Activated naive CD8-positive, alpha-beta T cell treated with anti-CD3 and anti-CD28 coated beads for 36 hours (primary cell): ENCODE measurements at regions not wholly inside any gene's neighbourhood (a gene's known extent, or its start where the extent isn't known, plus 50 kb on each side); places are given as distances from the start of the nearest gene placed in this dataset.
A peak's percentile ranks its signal among the peaks of the same experiment; 100 is the strongest.
"Not testable (repeated sequence)": the region's sequence is repeated elsewhere in the genome, so short reads cannot be mapped to it uniquely, and the experiment has no call there.

Experiments
- DNase-seq: peaks from one replicate; pipeline ENCODE4 v3.0.0; 2021
- H3K27ac Mint-ChIP-seq: one replicate; pipeline ENCODE4 v1.8.0; 2022; ENCODE audit warnings: mild to moderate bottlenecking, moderate library complexity, mixed read lengths
- H3K27me3 Mint-ChIP-seq: one replicate; pipeline ENCODE4 v1.8.0; 2022; ENCODE audit warnings: mild to moderate bottlenecking, mixed read lengths
- H3K36me3 Mint-ChIP-seq: one replicate; pipeline ENCODE4 v1.8.0; 2021; ENCODE audit warnings: mild to moderate bottlenecking, mixed read lengths
- H3K4me1 Mint-ChIP-seq: one replicate; pipeline ENCODE4 v1.8.0; 2021; ENCODE audit warnings: mixed read lengths
- H3K4me3 Mint-ChIP-seq: one replicate; pipeline ENCODE4 v1.8.0; 2022; ENCODE audit warnings: mild to moderate bottlenecking, moderate library complexity, mixed read lengths
- H3K9me3 Mint-ChIP-seq: one replicate; pipeline ENCODE4 v1.8.0; 2022; ENCODE audit warnings: mixed read lengths

GRCh38 chr14:37985826-37986470 lies 221.8 kb upstream of the SSTR1 start:
- no peaks in the 10 kb centered on the region for H3K27me3 Mint-ChIP-seq
- H3K36me3 Mint-ChIP-seq: peaks cover 3% of the 10 kb centered on the region
- H3K27ac Mint-ChIP-seq: no peak overlapping the region
- peaks cover 3% of the 10 kb centered on the region for H3K9me3 Mint-ChIP-seq
- H3K4me1 Mint-ChIP-seq: peaks cover 3% of the 10 kb centered on the region
- peak; percentile 1 for DNase-seq
- H3K4me3 Mint-ChIP-seq: no peak overlapping the region

GRCh38 chr14:37988472-37988871 lies 219.2 kb upstream of the SSTR1 start:
- H3K27me3 Mint-ChIP-seq: no peaks in the 10 kb centered on the region
- H3K36me3 Mint-ChIP-seq: no peaks in the 10 kb centered on the region
- H3K4me3 Mint-ChIP-seq: no peak overlapping the region
- peaks cover 3% of the 10 kb centered on the region for H3K4me1 Mint-ChIP-seq
- DNase-seq: no peak
- no peaks in the 10 kb centered on the region for H3K9me3 Mint-ChIP-seq
- no peak overlapping the region for H3K27ac Mint-ChIP-seq

- Mint-ChIP-seq H3K4me3 (no peak overlapping the region), H3K4me1 (peaks cover 2% of the 10 kb centered on the region), H3K9me3 (no peaks in the 10 kb centered on the region), H3K36me3 (no peaks in the 10 kb centered on the region), H3K27ac (no peak overlapping the region), H3K27me3 (no peaks in the 10 kb centered on the region)
- DNase-seq: no peak
Measured at GRCh38 chr14:37991027-37991426, 216.7 kb upstream of the SSTR1 start.

- Mint-ChIP-seq H3K36me3 (no peaks in the 10 kb centered on the region), H3K27me3 (no peaks in the 10 kb centered on the region), H3K27ac (no peak overlapping the region), H3K9me3 (no peaks in the 10 kb centered on the region), H3K4me1 (no peaks in the 10 kb centered on the region), H3K4me3 (no peak overlapping the region)
- DNase-seq: no peak
Measured at GRCh38 chr14:37992499-37992898, 215.2 kb upstream of the SSTR1 start.

- H3K4me3 Mint-ChIP-seq: no peak overlapping the region
- no peaks in the 10 kb centered on the region for H3K9me3 Mint-ChIP-seq
- no peaks in the 10 kb centered on the region for H3K27me3 Mint-ChIP-seq
- H3K36me3 Mint-ChIP-seq: no peaks in the 10 kb centered on the region
- no peaks in the 10 kb centered on the region for H3K4me1 Mint-ChIP-seq
- H3K27ac Mint-ChIP-seq: no peak overlapping the region
- DNase-seq: no peak
Measured at GRCh38 chr14:37994846-37995372, 212.8 kb upstream of the SSTR1 start.

- Mint-ChIP-seq H3K4me3 (no peak overlapping the region), H3K27ac (no peak overlapping the region), H3K27me3 (no peaks in the 10 kb centered on the region), H3K36me3 (no peaks in the 10 kb centered on the region), H3K4me1 (no peaks in the 10 kb centered on the region), H3K9me3 (no peaks in the 10 kb centered on the region)
- no peak for DNase-seq
Measured at GRCh38 chr14:37997017-37997416, 210.7 kb upstream of the SSTR1 start.

- Mint-ChIP-seq H3K4me3 (no peak overlapping the region), H3K9me3 (no peaks in the 10 kb centered on the region), H3K27ac (no peak overlapping the region), H3K36me3 (no peaks in the 10 kb centered on the region), H3K27me3 (no peaks in the 10 kb centered on the region), H3K4me1 (peaks cover 4% of the 10 kb centered on the region)
- DNase-seq: no peak
Measured at GRCh38 chr14:38000340-38000739, 207.4 kb upstream of the SSTR1 start.

GRCh38 chr14:38001501-38001900 lies 206.2 kb upstream of the SSTR1 start:
- H3K27ac Mint-ChIP-seq: no peak overlapping the region
- no peaks in the 10 kb centered on the region for H3K27me3 Mint-ChIP-seq
- DNase-seq: no peak
- no peak overlapping the region for H3K4me3 Mint-ChIP-seq
- H3K9me3 Mint-ChIP-seq: no peaks in the 10 kb centered on the region
- peaks cover 4% of the 10 kb centered on the region for H3K4me1 Mint-ChIP-seq
- no peaks in the 10 kb centered on the region for H3K36me3 Mint-ChIP-seq

- no peak overlapping the region for H3K4me3 Mint-ChIP-seq
- DNase-seq: no peak
- H3K9me3 Mint-ChIP-seq: no peaks in the 10 kb centered on the region
- H3K27ac Mint-ChIP-seq: no peak overlapping the region
- H3K27me3 Mint-ChIP-seq: no peaks in the 10 kb centered on the region
- H3K4me1 Mint-ChIP-seq: peaks cover 4% of the 10 kb centered on the region
- H3K36me3 Mint-ChIP-seq: no peaks in the 10 kb centered on the region
Measured at GRCh38 chr14:38003746-38004609, 203.7 kb upstream of the SSTR1 start.

GRCh38 chr14:38004610-38004879 lies 203.2 kb upstream of the SSTR1 start:
- Mint-ChIP-seq H3K9me3 (no peaks in the 10 kb centered on the region), H3K36me3 (no peaks in the 10 kb centered on the region), H3K27me3 (no peaks in the 10 kb centered on the region), H3K27ac (no peak overlapping the region), H3K4me1 (peaks cover 4% of the 10 kb centered on the region), H3K4me3 (no peak overlapping the region)
- no peak for DNase-seq

- H3K27ac Mint-ChIP-seq, H3K4me3 Mint-ChIP-seq, H3K27me3 Mint-ChIP-seq, H3K36me3 Mint-ChIP-seq, DNase-seq, H3K4me1 Mint-ChIP-seq: not testable (repeated sequence)
- H3K9me3 Mint-ChIP-seq: peaks cover 20% of the 10 kb centered on the region
Measured at GRCh38 chr14:38011156-38011555, 196.5 kb upstream of the SSTR1 start.

GRCh38 chr14:38012056-38012455 lies 195.6 kb upstream of the SSTR1 start:
- no peaks in the 10 kb centered on the region for H3K27me3 Mint-ChIP-seq
- H3K27ac Mint-ChIP-seq: no peak overlapping the region
- peaks cover 20% of the 10 kb centered on the region for H3K9me3 Mint-ChIP-seq
- H3K36me3 Mint-ChIP-seq: peaks cover 7% of the 10 kb centered on the region
- no peaks in the 10 kb centered on the region for H3K4me1 Mint-ChIP-seq
- H3K4me3 Mint-ChIP-seq: no peak overlapping the region
- DNase-seq: no peak

- Mint-ChIP-seq H3K36me3 (peaks cover 2% of the 10 kb centered on the region), H3K27ac (no peak overlapping the region), H3K9me3 (peaks cover 10% of the 10 kb centered on the region), H3K4me3 (no peak overlapping the region), H3K4me1 (peaks cover 2% of the 10 kb centered on the region), H3K27me3 (no peaks in the 10 kb centered on the region)
- no peak for DNase-seq
Measured at GRCh38 chr14:38016497-38016896, 191.2 kb upstream of the SSTR1 start.

GRCh38 chr14:38021861-38022260 lies 185.8 kb upstream of the SSTR1 start:
- DNase-seq: no peak

GRCh38 chr14:38022775-38023174 lies 184.9 kb upstream of the SSTR1 start:
- H3K9me3 Mint-ChIP-seq: peaks cover 20% of the 10 kb centered on the region
- no peak overlapping the region for H3K27ac Mint-ChIP-seq
- no peaks in the 10 kb centered on the region for H3K27me3 Mint-ChIP-seq
- no peak for DNase-seq
- H3K36me3 Mint-ChIP-seq: peaks cover 7% of the 10 kb centered on the region
- peaks cover 2% of the 10 kb centered on the region for H3K4me1 Mint-ChIP-seq
- H3K4me3 Mint-ChIP-seq: no peak overlapping the region

More at GRCh38 chr14:38021861-38022260, 185.8 kb upstream of the SSTR1 start:
- Mint-ChIP-seq H3K4me3 (no peak overlapping the region), H3K27me3 (no peaks in the 10 kb centered on the region), H3K9me3 (peaks cover 17% of the 10 kb centered on the region), H3K36me3 (peaks cover 7% of the 10 kb centered on the region), H3K27ac (no peak overlapping the region), H3K4me1 (peaks cover 2% of the 10 kb centered on the region)

GRCh38 chr14:38038171-38038570 lies 169.5 kb upstream of the SSTR1 start:
- Mint-ChIP-seq H3K9me3 (no peaks in the 10 kb centered on the region), H3K36me3 (no peaks in the 10 kb centered on the region), H3K4me1 (peaks cover 10% of the 10 kb centered on the region), H3K4me3 (no peak overlapping the region), H3K27me3 (no peaks in the 10 kb centered on the region), H3K27ac (no peak overlapping the region)
- DNase-seq: no peak
